ENCODE measurements at regions not wholly inside any gene's neighbourhood (a gene's known extent, or its start where the extent isn't known, plus 50 kb on each side); places are given as distances from the start of the nearest gene placed in this dataset.
A peak's percentile ranks its signal among the peaks of the same experiment; 100 is the strongest.

- WGBS, 2 experiments (ENCODE audit: extremely low coverage in 1 of 2, insufficient coverage in 1 of 2, insufficient read length in 1 of 2, insufficient replicate concordance in 2 of 2, low coverage in 1 of 2, low lambda C conversion rate in 2 of 2, missing lambda C conversion rate in 1 of 2) = 89% methylated on average over 3 of the region's 3 CpGs; no CpG with 5 or more reads in 1 of the 2 experiments
- CTCF ChIA-PET (ENCODE audit: partially characterized antibody) = no interaction called here
- no peak for TF ChIP-seq KDM4A (IDR thresholded peaks at IDR 0.05; ENCODE audit: low read depth, low read length, severe bottlenecking)
- no peak for TF ChIP-seq HDAC6 (IDR thresholded peaks at IDR 0.05; ENCODE audit: low read depth, low read length)
- no peak for TF ChIP-seq MAFK (IDR thresholded peaks at IDR 0.05; ENCODE audit: low read depth, low read length)
- TF ChIP-seq RNF2 (IDR thresholded peaks at IDR 0.05; ENCODE audit: borderline replicate concordance, low read depth, low read length, missing control alignments, poor library complexity, severe bottlenecking) = no peak
- TF ChIP-seq SP4 (IDR thresholded peaks at IDR 0.05; ENCODE audit: low read length) = no peak
- TF ChIP-seq TBP (IDR thresholded peaks at IDR 0.05; ENCODE audit: low read depth, low read length) = no peak
- no peak for TF ChIP-seq SP1 (IDR thresholded peaks at IDR 0.05; ENCODE audit: low read depth, low read length)
- TF ChIP-seq BCL11A (IDR thresholded peaks at IDR 0.05; ENCODE audit: low read depth in 2 of 2, low read length in 2 of 2) = no peak
- no peak for TF ChIP-seq CHD1 (IDR thresholded peaks at IDR 0.05; ENCODE audit: low read depth, low read length)
- no peak for TF ChIP-seq SIRT6 (IDR thresholded peaks at IDR 0.05; ENCODE audit: low read length)
- no peak for TF ChIP-seq NRF1 (IDR thresholded peaks at IDR 0.05; ENCODE audit: low read depth, low read length)
- no peak for TF ChIP-seq RXRA (IDR thresholded peaks at IDR 0.05; ENCODE audit: insufficient read depth, low read depth, low read length)
Measured at GRCh38 chr15:79516155-79516554, 84.0 kb downstream of the MINAR1 start.

More at GRCh38 chr15:79516155-79516554, 84.0 kb downstream of the MINAR1 start:
- Histone ChIP-seq H2BK20ac (ENCODE audit: low read length) (no peak overlapping the region), H3K27ac (ENCODE audit: low read depth, low read length) (no peak overlapping the region), H3K14ac (ENCODE audit: insufficient read length) (no peak overlapping the region), H3K23ac (ENCODE audit: insufficient read length) (no peak overlapping the region), H2AK5ac (ENCODE audit: low read depth, low read length) (no peak overlapping the region), H4K91ac (replicated peaks; ENCODE audit: insufficient read length, low read length) (no peak overlapping the region), H2BK5ac (ENCODE audit: low read depth, low read length) (no peak overlapping the region), H3K4me3 (ENCODE audit: extremely low read depth in 1 of 4, insufficient read depth in 2 of 4, low read depth in 3 of 4, low read length in 4 of 4) (no peak overlapping the region), H2BK120ac (replicated peaks; ENCODE audit: low read depth, low read length) (no peak overlapping the region), H3K56ac (replicated peaks; ENCODE audit: insufficient read length, low read depth, low read length) (no peak overlapping the region), H4K20me1 (replicated peaks in 1 of 2; ENCODE audit: control insufficient read depth in 1 of 2, insufficient read depth in 2 of 2, low read length in 2 of 2) (no peaks in the 10 kb centered on the region), H3K27me3 (replicated peaks in 1 of 4; ENCODE audit: control insufficient read depth in 3 of 4, extremely low read depth in 1 of 4, insufficient read depth in 3 of 4, low read length in 3 of 4) (no peaks in the 10 kb centered on the region), H3K9me3 (ENCODE audit: insufficient read depth in 2 of 2, low read depth in 1 of 2, low read length in 1 of 2) (no peaks in the 10 kb centered on the region), H3K79me1 (ENCODE audit: low read depth, low read length) (no peaks in the 10 kb centered on the region), H3K4me2 (ENCODE audit: insufficient read depth in 1 of 2, low read depth in 2 of 2, low read length in 2 of 2) (no peak overlapping the region), H3K4ac (replicated peaks; ENCODE audit: insufficient read length, low read depth, low read length) (no peak overlapping the region), H4K5ac (ENCODE audit: insufficient read length, low read depth, low read length) (no peak overlapping the region), H2AFZ (ENCODE audit: low read length) (no peak overlapping the region), H3K23me2 (ENCODE audit: low read depth, low read length) (no peaks in the 10 kb centered on the region), H3K4me1 (replicated peaks in 1 of 4; ENCODE audit: control insufficient read depth in 3 of 4, insufficient read depth in 4 of 4, low read length in 3 of 4) (no peaks in the 10 kb centered on the region), H2BK12ac (ENCODE audit: low read depth, low read length) (no peak overlapping the region), H4K8ac (ENCODE audit: extremely low read depth, insufficient read depth, low read length) (no peak overlapping the region), H3K79me2 (ENCODE audit: control insufficient read depth in 1 of 2, insufficient read depth in 2 of 2, low read length in 2 of 2) (no peaks in the 10 kb centered on the region), H2BK15ac (ENCODE audit: low read length) (no peak overlapping the region), H3K18ac (ENCODE audit: extremely low read depth, low read length) (no peak overlapping the region), H3K36me3 (ENCODE audit: control insufficient read depth in 2 of 4, insufficient read depth in 4 of 4, low read length in 3 of 4) (no peaks in the 10 kb centered on the region), H3K9ac (replicated peaks in 1 of 4; ENCODE audit: extremely low read depth in 1 of 4, low read depth in 3 of 4, low read length in 3 of 4) (no peak overlapping the region)
- FAIRE-seq = no peak
- POLR2A ChIA-PET (ENCODE audit: partially characterized antibody) = interaction anchor here (0.7 kb wide), 1 partner anchor 35 kb away, joined by 3 read pairs; no protein-coding TSS in a partner anchor
- peak in 1 of 2 experiments; percentile 33 for DNase-seq (ENCODE audit: low read depth in 1 of 2, low spot score in 2 of 2)

All from H1 (cell line).